HCT116 (cell line): ENCODE measurements at regions not wholly inside any gene's neighbourhood (a gene's known extent, or its start where the extent isn't known, plus 50 kb on each side); places are given as distances from the start of the nearest gene placed in this dataset.

ENCODE experiments used
- ATAC-seq: fragments of 200-7000 bp; cut with Tn5 transposase; 2 replicates; pipeline ENCODE4 v1.9.1; 2020; ENCODE audit warnings: mild to moderate bottlenecking, moderate library complexity
- BruUV-seq: library from RNA; stranded (reverse); fragments of 400-500 nt; replicated peaks from 2 replicates; lab custom pipeline; 2021; lab: Mats Ljungman, UMichigan
- CTCF ChIA-PET: fragments of 300-600 bp; sonication (Branson Sonifier 250); formaldehyde crosslinking; loops from one replicate; lab custom pipeline; 2021; ENCODE audit warnings: antibody characterized with exemption; lab: Charles Lee
- POLR2A ChIA-PET: fragments of 300-600, 350-600 bp; sonication (Branson Sonifier 250); formaldehyde crosslinking; loops from one replicate; lab custom pipeline; 2021; ENCODE audit warnings: antibody characterized with exemption; lab: Charles Lee
- RAD21 ChIA-PET, 2 experiments: fragments of 300-600 bp; sonication (Branson Sonifier 250); formaldehyde crosslinking; loops; one replicate each; lab custom pipeline; 2023; ENCODE audit warnings: low total read pairs in 2 of 2; ENCODE audit not compliant: uncharacterized antibody in 2 of 2, unreplicated experiment in 2 of 2, low non-redundant PET in 1 of 2; lab: Charles Lee
- DNase-seq: peaks from one replicate; pipeline ENCODE4 v3.0.0-alpha.2; 2010; ENCODE audit warnings: low read depth, low spot score
- H2AFZ ChIP-seq: fragments of 200-600 bp; shearing (Covaris generic), sonication (generic); 2 replicates; pipeline ENCODE4 v1.6.1; 2017; ENCODE audit warnings: low read depth, mixed run types, mixed read lengths, antibody characterized with exemption, low read length; ENCODE audit not compliant: poor library complexity, severe bottlenecking
- H3K27ac ChIP-seq: 2 replicates; pipeline ENCODE4 v1.5.1; 2012; ENCODE audit warnings: low read depth, low read length
- H3K27me3 ChIP-seq: fragments of 200-600 bp; sonication (generic); 2 replicates; pipeline ENCODE4 v1.6.1; 2016; ENCODE audit warnings: mixed run types, low read length, mixed read lengths; ENCODE audit not compliant: insufficient read depth
- H3K36me3 ChIP-seq, 2 experiments: fragments of 200-500 bp in 1 of 2; fragments of 200-600 bp in 1 of 2; sonication (Bioruptor generic) in 1 of 2; sonication (generic) in 1 of 2; 2 replicates each; pipeline versions ENCODE4 v1.5.1 to v1.6.1; 2014 to 2016; ENCODE audit warnings: low read length in 2 of 2, inconsistent platforms in 1 of 2, mixed read lengths in 1 of 2, mixed run types in 1 of 2; ENCODE audit not compliant: insufficient read depth in 2 of 2, control insufficient read depth in 1 of 2
- H3K4me1 ChIP-seq, 2 experiments: fragments of 200-600 bp in 1 of 2; sonication (generic) in 1 of 2; 2 replicates each; pipeline versions ENCODE4 v1.5.1 to v1.6.1; 2012 to 2017; ENCODE audit warnings: low read length in 2 of 2, inconsistent platforms in 1 of 2, mild to moderate bottlenecking in 1 of 2, mixed read lengths in 1 of 2, mixed run types in 1 of 2, moderate library complexity in 1 of 2; ENCODE audit not compliant: insufficient read depth in 2 of 2, control insufficient read depth in 1 of 2
- H3K4me2 ChIP-seq: fragments of 200-600 bp; sonication (generic); 2 replicates; pipeline ENCODE4 v1.6.1; 2017; ENCODE audit warnings: mixed run types, low read length, mixed read lengths
- H3K4me3 ChIP-seq, 2 experiments: fragments of 200-600 bp in 1 of 2; sonication (generic) in 1 of 2; replicated peaks in 1 of 2; 2 replicates each; pipeline ENCODE4 v1.5.1; 2011 to 2016; ENCODE audit warnings: low read length in 2 of 2, control low read depth in 1 of 2, low read depth in 1 of 2, mild to moderate bottlenecking in 1 of 2, mixed read lengths in 1 of 2, mixed run types in 1 of 2
- H3K79me2 ChIP-seq: fragments of 200-600 bp; sonication (generic); 2 replicates; pipeline ENCODE4 v1.6.1; 2017; ENCODE audit warnings: mild to moderate bottlenecking, mixed run types, low read length, moderate library complexity, mixed read lengths; ENCODE audit not compliant: insufficient read depth
- H3K9ac ChIP-seq: fragments of 200-600 bp; sonication (generic); 2 replicates; pipeline ENCODE4 v1.6.1; 2016; ENCODE audit warnings: low read length, mixed read lengths
- H3K9me2 ChIP-seq: fragments of 200-600 bp; sonication (generic), shearing (Covaris generic); 2 replicates; pipeline ENCODE4 v1.6.1; 2017; ENCODE audit warnings: mixed run types, mild to moderate bottlenecking, moderate library complexity; ENCODE audit not compliant: insufficient read depth
- H3K9me3 ChIP-seq, 2 experiments: fragments of 200-500 bp in 1 of 2; fragments of 200-600 bp in 1 of 2; sonication (Bioruptor generic) in 1 of 2; sonication (generic) in 1 of 2; 2 replicates each; pipeline ENCODE4 v1.6.1; 2014 to 2017; ENCODE audit warnings: low read length in 2 of 2, mixed read lengths in 2 of 2, inconsistent platforms in 1 of 2, low read depth in 1 of 2, mild to moderate bottlenecking in 1 of 2, mixed run types in 1 of 2, moderate library complexity in 1 of 2; ENCODE audit not compliant: control insufficient read depth in 1 of 2, insufficient read depth in 1 of 2
- H4K20me1 ChIP-seq: fragments of 200-600 bp; sonication (generic), shearing (Covaris generic); 2 replicates; pipeline ENCODE4 v1.6.1; 2017; ENCODE audit warnings: mixed run types, mild to moderate bottlenecking, moderate library complexity; ENCODE audit not compliant: insufficient read depth
- CBX3 ChIP-seq: IDR thresholded peaks from 2 replicates; pipeline ENCODE4 v1.6.1; 2012; ENCODE audit warnings: low read depth
- EGR1 ChIP-seq: IDR thresholded peaks from 2 replicates; pipeline ENCODE4 v1.6.1; 2012; ENCODE audit warnings: low read depth
- ELF1 ChIP-seq: IDR thresholded peaks from 2 replicates; pipeline ENCODE4 v1.6.1; 2012; ENCODE audit warnings: low read depth, borderline replicate concordance
- EZH2 ChIP-seq: fragments of 200-600 bp; sonication (generic); IDR thresholded peaks from 2 replicates; pipeline ENCODE4 v1.6.1; 2017; ENCODE audit warnings: antibody characterized with exemption, mixed run types
- SP1 ChIP-seq: IDR thresholded peaks from 2 replicates; pipeline ENCODE4 v1.6.1; 2012; ENCODE audit warnings: low read depth
- intact Hi-C: fragments of 100-400 bp; cut with micrococcal nuclease; formaldehyde crosslinking; loops from 2 replicates; pipeline ENCODE4 v1.10.0; 2022
- TF ChIP-seq, protein P1 (sequence below): IDR thresholded peaks from 2 replicates; pipeline ENCODE4 v1.6.1; 2012
- TF ChIP-seq, protein P2 (sequence below): IDR thresholded peaks from 2 replicates; pipeline ENCODE4 v1.6.1; 2012; ENCODE audit warnings: low read depth

DNA sequence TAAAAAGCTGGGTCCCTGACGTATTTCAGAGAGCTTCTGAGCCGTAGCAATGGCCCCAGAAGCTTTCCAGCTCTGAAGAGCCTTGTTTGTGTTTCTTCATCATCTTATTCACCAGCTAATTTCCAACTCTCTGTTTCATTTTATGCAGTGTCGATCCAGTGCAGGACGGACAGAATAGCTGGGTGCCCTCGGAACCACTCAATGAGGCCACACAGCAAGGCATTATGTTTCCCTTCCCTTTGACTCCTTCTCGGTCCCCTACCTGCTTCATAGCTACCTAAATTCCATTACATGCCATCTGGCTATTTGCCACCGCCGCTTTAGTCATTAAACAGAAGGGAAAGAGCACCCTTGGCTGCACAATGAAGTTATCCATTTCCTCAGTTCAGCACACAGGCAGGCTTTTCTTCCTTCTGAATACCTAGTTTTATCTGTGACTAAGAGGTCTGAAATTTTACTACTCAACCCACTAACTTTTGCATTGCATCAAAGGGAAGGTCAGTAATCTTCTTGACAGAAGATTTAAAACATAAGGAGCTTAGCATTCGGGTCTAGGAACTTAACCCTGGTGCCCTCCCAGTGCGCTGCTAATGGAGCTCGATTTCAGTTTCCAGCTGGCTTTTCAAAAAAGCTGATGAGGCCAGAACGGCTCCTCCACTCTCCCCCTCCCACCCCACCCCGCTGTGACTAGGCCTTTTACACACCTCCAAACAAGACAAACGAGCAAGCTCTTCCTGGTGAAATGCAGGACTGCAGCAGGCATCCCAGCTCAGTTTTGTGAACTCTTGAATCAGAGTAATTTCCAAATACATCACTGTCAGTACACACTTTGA, 176.8 kb downstream of the GXYLT1 start:
- RAD21 ChIA-PET, result no interaction called here
- Histone ChIP-seq H3K4me2 (no peak overlapping the region), H2AFZ (no peak overlapping the region), H3K9me2 (no peaks in the 10 kb centered on the region), H3K27me3 (no peaks in the 10 kb centered on the region), H3K4me1 (no peaks in the 10 kb centered on the region), H3K27ac (no peak overlapping the region), H3K79me2 (no peaks in the 10 kb centered on the region), H4K20me1 (no peaks in the 10 kb centered on the region), H3K4me3 (no peak overlapping the region), H3K9ac (no peak overlapping the region), H3K36me3 (no peaks in the 10 kb centered on the region), H3K9me3 (no peaks in the 10 kb centered on the region)
- POLR2A ChIA-PET, result no interaction called here
- CTCF ChIA-PET, result no interaction called here
- ATAC-seq (no peak), DNase-seq (no peak)
- BruUV-seq, result no TSS peak
- intact Hi-C loops, result no loop called here
- TF ChIP-seq SP1 (no peak), CBX3 (no peak), EZH2 (no peak), ELF1 (no peak)
- TF ChIP-seq, protein P1, sequence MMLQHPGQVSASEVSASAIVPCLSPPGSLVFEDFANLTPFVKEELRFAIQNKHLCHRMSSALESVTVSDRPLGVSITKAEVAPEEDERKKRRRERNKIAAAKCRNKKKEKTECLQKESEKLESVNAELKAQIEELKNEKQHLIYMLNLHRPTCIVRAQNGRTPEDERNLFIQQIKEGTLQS, result no peak

DNA sequence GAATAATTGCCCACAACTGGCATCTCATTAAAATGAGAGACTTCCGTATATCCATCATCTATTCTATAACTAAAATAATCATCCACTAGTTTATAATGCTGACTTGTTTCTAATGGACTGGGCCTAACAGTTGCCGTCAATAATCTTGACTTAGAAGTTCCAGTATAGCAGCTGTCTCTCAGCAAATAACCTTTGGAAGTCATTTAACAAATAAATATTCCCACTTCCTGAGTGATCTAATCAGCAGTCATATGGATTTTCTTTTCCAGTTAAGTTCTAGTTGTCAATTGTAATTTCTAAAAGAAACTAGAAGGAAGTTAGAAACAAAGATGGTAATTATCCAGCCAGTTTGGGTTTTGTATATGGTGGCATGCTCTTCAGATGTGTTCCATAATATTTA, 177.8 kb downstream of the GXYLT1 start:
- no TSS peak for BruUV-seq
- H3K9me2 ChIP-seq, result no peaks in the 10 kb centered on the region
- TF ChIP-seq EGR1, result no peak
- TF ChIP-seq, protein P2, sequence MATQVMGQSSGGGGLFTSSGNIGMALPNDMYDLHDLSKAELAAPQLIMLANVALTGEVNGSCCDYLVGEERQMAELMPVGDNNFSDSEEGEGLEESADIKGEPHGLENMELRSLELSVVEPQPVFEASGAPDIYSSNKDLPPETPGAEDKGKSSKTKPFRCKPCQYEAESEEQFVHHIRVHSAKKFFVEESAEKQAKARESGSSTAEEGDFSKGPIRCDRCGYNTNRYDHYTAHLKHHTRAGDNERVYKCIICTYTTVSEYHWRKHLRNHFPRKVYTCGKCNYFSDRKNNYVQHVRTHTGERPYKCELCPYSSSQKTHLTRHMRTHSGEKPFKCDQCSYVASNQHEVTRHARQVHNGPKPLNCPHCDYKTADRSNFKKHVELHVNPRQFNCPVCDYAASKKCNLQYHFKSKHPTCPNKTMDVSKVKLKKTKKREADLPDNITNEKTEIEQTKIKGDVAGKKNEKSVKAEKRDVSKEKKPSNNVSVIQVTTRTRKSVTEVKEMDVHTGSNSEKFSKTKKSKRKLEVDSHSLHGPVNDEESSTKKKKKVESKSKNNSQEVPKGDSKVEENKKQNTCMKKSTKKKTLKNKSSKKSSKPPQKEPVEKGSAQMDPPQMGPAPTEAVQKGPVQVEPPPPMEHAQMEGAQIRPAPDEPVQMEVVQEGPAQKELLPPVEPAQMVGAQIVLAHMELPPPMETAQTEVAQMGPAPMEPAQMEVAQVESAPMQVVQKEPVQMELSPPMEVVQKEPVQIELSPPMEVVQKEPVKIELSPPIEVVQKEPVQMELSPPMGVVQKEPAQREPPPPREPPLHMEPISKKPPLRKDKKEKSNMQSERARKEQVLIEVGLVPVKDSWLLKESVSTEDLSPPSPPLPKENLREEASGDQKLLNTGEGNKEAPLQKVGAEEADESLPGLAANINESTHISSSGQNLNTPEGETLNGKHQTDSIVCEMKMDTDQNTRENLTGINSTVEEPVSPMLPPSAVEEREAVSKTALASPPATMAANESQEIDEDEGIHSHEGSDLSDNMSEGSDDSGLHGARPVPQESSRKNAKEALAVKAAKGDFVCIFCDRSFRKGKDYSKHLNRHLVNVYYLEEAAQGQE, result no peak
- no peaks in the 10 kb centered on the region for H3K4me1 ChIP-seq
- ChIA-PET RAD21 (no interaction called here), POLR2A (no interaction called here), CTCF (no interaction called here)
- H3K4me2 ChIP-seq, result no peak overlapping the region
- DNase-seq, result no peak
- no peaks in the 10 kb centered on the region for H3K9me3 ChIP-seq
- no peak overlapping the region for H2AFZ ChIP-seq
- no peaks in the 10 kb centered on the region for H3K79me2 ChIP-seq
- H3K9ac ChIP-seq, result no peak overlapping the region
- no peaks in the 10 kb centered on the region for H3K36me3 ChIP-seq
- no peaks in the 10 kb centered on the region for H3K27me3 ChIP-seq
- ATAC-seq, result no peak
- no peak overlapping the region for H3K27ac ChIP-seq
- H4K20me1 ChIP-seq, result no peaks in the 10 kb centered on the region
- intact Hi-C loops, result no loop called here
- H3K4me3 ChIP-seq, result no peak overlapping the region
